GM19238 (cell line): ENCODE measurements at regions not wholly inside any gene's neighbourhood (a gene's known extent, or its start where the extent isn't known, plus 50 kb on each side); places are given as distances from the start of the nearest gene placed in this dataset.

Experiments used
- DNase-seq: peaks from one replicate; pipeline ENCODE4 v3.0.0; 2011; ENCODE audit warnings: low spot score; ENCODE audit not compliant: insufficient read length

- DNase-seq: no peak
Measured at GRCh38 chr5:167694325-167695147, 596.9 kb upstream of the WWC1 start.

- no peak for DNase-seq
Measured at GRCh38 chr5:167696558-167697314, 594.7 kb upstream of the WWC1 start.

- DNase-seq: no peak
Measured at GRCh38 chr5:167699432-167699831, 592.0 kb upstream of the WWC1 start.

GRCh38 chr5:167701051-167701450 is 590.4 kb upstream of the WWC1 start:
- DNase-seq: no peak

- no peak for DNase-seq
Measured at GRCh38 chr5:167702014-167702413, 589.4 kb upstream of the WWC1 start.

- DNase-seq: no peak
Measured at GRCh38 chr5:167708449-167708848, 583.0 kb upstream of the WWC1 start.

GRCh38 chr5:167709625-167710024 is 581.8 kb upstream of the WWC1 start:
- DNase-seq: no peak

- DNase-seq: no peak
Measured at GRCh38 chr5:167710444-167711073, 580.9 kb upstream of the WWC1 start.

GRCh38 chr5:167712986-167713585 is 578.4 kb upstream of the WWC1 start:
- no peak for DNase-seq

GRCh38 chr5:167713896-167714295 is 577.5 kb upstream of the WWC1 start:
- no peak for DNase-seq

GRCh38 chr5:167716126-167716775 is 575.2 kb upstream of the WWC1 start:
- no peak for DNase-seq

- no peak for DNase-seq
Measured at GRCh38 chr5:167720259-167720658, 571.2 kb upstream of the WWC1 start.

- DNase-seq: no peak
Measured at GRCh38 chr5:167720676-167721260, 570.7 kb upstream of the WWC1 start.

GRCh38 chr5:167721926-167722440 is 569.5 kb upstream of the WWC1 start:
- no peak for DNase-seq

GRCh38 chr5:167723254-167723871 is 568.1 kb upstream of the WWC1 start:
- DNase-seq: peak; percentile 49

GRCh38 chr5:167725264-167725663 is 566.2 kb upstream of the WWC1 start:
- no peak for DNase-seq

- no peak for DNase-seq
Measured at GRCh38 chr5:167725741-167726140, 565.7 kb upstream of the WWC1 start.

- no peak for DNase-seq
Measured at GRCh38 chr5:167726642-167727041, 564.8 kb upstream of the WWC1 start.

- DNase-seq: no peak
Measured at GRCh38 chr5:167730121-167730520, 561.3 kb upstream of the WWC1 start.

- DNase-seq: no peak
Measured at GRCh38 chr5:167730656-167731055, 560.8 kb upstream of the WWC1 start.
